ENCODE measurements at regions not wholly inside any gene's neighbourhood (a gene's known extent, or its start where the extent isn't known, plus 50 kb on each side); places are given as distances from the start of the nearest gene placed in this dataset.

DNA sequence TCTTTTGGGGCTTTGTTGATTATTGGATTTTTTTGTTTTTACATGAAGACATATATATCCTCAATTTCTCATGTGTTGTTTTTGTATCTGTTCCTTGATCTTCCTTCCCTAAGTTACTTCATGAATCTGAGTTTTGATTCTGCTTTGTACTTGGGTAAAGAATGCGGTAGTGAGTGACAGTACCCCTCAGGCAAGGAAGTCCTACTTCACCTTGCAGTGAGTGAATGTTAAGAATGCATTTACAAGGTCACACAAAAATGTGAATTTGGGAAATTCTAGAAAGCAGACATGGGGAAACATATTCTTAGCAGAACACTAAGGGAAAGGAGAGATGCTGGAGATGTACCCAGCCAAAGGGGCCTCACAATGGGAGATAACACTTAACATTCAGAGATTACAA lies 373.1 kb upstream of the LCORL start:
- FAIRE-seq (no peak), DNase-seq (ENCODE audit: insufficient read length, low spot score) (no peak)

DNA sequence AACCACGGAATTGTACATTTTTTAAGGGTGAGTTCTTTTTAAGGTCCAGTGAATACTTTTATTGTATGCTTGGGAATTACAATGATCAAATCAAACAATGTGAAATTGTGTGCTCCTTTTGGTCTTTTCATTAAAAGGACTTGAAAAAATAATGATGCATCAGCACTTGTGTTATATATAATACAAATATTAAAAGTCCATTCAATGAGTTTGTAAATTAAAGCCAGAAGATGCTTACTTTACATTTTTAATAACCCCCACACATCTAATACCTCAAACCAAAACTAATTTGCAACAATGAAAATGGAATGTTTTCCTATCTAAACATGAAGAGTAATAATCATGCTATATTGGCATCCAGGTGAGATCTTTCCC lies 369.8 kb upstream of the LCORL start:
- DNase-seq (ENCODE audit: insufficient read length, low spot score), result no peak
- no peak for FAIRE-seq

DNA sequence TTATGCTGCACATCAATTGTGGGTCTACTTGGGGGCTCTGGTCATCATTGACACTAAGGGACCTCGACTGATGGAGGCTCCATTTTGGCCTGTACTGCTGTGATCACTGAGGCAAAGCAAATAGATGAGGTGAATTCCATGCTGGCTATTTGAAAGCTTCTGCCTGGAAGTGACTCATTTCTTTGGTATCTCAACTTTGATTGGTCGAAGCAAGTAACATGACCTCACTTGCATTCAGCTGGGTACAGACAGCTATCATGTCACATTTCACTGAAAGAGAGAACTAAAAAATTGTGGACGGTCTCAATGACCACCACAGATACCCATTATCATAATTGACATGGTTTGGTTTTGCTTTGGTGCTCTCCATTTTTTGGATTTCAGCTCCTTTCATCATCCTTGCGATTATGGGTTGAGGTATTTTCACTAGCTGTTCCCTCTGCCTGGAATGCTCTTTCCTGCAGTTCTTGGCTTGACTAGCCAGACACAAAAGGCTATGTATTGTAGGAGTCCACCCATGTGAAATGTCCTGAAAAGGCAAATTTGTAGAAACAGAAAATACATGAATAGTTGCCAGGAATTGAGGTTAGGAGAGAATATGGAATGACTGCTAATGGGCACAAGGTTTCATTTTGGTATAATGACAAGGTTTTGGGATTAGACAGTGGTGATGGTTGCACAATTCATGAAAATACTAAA lies 369.2 kb upstream of the LCORL start:
- no peak for FAIRE-seq
- DNase-seq (ENCODE audit: insufficient read length, low spot score), result no peak

DNA sequence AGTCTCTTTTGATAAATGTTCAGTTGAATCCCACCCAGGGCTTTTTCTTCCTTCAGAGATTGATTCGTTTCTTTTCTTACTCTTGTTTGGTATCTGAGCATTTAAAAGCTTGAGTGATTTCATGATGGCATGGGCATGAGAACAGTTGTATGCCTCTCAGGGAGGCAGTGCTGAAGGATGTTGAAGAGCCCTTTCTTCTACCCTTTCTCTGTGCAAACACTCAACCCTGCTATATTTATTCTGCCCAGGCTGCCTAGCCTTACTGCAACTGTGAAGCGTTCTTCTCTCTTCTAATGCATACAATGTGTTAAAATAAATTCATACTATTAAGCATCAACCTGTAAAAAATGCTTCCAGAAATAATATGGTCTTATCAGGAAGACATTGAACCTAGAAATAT lies 367.6 kb upstream of the LCORL start:
- DNase-seq (ENCODE audit: insufficient read length, low spot score), result no peak
- FAIRE-seq, result no peak

DNA sequence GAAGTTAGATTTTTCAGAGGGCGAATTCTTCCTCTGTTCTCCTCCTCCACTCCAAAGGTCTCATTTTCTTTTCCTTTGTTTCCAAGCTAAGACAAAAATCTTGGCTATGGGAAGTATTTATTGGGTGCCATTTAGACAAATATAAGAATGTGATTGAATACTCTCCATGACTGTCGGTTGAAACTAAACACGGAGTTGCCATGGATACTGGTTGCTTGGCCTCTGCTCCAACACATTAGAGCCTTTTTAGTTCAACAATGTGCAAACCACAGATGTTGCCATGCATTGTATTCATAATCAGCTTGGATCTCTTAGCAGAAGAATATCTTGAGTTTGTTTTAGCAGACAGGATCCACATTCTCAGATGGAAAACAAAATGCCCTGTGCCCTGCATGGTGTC lies 366.5 kb upstream of the LCORL start:
- DNase-seq (ENCODE audit: insufficient read length, low spot score) (no peak), FAIRE-seq (no peak)

DNA sequence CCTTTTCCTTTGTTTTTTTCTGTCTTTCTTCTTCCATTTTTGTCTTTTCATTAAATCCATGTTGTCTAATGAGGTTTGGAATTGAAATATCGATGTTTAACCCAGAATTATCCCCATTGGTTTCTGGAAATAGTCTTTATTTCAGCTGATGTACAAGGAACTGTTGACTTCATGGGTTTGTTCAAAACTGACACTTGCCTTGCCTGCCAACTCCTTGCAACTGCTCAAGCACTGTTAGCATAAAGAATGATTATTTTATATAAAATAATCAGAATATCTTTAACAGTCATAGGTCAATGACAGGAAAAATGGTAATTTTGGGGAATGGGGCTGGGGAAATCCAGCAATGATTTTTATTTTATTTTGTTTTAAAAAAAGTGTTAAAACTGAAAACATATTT lies 359.6 kb upstream of the LCORL start:
- no peak for DNase-seq (ENCODE audit: insufficient read length, low spot score)
- no peak for FAIRE-seq

DNA sequence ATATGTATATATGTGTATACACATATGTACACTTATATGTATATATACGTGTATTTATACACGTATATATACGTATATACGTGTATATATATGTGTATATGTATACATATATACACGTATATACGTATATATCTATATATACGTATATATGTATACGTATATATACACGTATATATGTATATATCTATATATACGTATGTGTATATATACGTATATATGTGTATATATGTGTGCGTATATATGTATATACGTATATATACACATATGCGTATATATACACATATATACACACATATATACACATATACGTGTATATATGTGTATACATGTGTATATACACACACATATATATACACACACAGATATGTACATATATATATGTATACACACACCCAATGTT lies 348.0 kb upstream of the LCORL start:
- DNase-seq (ENCODE audit: insufficient read length, low spot score), result no peak

DNA sequence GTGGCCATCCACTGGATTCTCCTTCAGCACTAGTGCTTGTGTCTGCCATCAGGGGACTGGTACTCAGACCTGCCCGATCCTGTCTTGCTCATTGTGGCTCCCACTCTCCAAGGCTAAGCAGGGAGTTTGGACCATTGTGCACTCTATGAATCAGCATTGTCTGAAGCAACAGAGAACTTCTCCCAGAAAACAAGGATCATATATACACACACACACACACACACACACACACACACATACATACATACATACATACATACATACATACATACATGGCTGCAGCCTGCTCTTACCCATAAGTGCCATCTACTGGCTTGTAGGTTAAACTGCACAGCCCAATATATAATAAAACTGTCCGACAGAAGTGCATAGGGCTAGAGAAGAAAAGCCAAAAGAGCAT lies 345.3 kb upstream of the LCORL start:
- DNase-seq (ENCODE audit: insufficient read length, low spot score) (peak; percentile 1), FAIRE-seq (no peak)

More for the DNA sequence above, 348.0 kb upstream of the LCORL start:
- no peak for FAIRE-seq

DNA sequence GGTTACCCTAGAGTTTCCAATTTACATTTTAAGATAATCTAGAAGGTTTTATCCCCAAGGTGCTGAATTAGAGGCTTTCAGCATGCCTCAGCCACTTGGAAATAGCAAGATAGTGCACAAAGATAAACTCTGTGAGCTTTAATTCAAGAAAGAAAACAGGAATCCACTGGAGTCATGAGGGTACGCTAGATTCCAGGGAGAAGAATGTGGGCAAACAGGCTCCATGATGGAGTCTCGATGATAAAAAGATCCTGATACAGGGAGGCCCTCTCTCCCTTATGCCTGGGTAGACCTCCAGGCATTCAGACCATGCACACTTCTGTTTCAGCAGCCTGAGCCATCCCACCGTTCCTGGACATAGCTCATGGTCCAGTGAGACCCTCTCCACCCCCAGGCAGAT lies 344.6 kb upstream of the LCORL start:
- DNase-seq (ENCODE audit: insufficient read length, low spot score) (no peak), FAIRE-seq (no peak)

DNA sequence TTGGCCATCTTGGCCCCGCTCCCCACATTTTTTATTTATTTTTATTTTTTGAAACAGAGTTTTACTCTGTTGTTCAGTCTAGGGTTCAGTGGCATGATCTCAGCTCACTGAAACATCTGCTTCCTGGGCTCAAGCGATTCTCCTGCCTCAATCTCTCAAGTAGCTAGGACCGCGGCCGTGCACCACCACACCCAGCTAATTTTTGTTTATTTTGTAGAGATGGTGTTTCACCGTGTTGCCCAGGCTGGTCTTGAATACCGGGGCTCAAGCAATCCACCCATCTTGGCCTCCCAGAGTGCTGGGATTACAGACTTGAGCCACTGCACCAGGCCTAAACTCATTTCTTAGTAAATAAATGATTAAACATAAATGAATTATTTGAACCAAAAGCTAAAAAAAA lies 322.0 kb upstream of the LCORL start:
- no peak for FAIRE-seq
- DNase-seq (ENCODE audit: insufficient read length, low spot score), result no peak

DNA sequence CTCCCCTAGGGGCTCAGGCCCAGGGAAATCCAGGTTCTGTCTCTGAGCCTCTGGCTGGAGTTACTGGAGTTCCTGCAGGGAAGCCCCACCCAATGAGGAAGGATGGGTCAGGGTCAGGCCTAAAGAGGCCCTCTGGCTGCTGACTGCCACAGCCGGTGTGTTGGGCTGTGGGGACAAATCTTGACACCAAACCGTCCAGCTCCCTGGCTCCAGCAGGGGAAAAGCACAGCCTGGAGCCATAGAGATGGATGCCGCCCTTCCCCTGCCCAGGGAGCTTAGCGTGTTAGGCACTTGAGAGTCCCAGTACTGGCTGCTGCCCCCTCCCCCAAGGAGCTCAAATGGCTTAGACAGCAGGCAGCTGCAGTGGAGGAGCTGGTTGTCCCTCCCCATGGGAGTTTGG lies 321.3 kb upstream of the LCORL start:
- DNase-seq (ENCODE audit: insufficient read length, low spot score) (no peak), FAIRE-seq (no peak)

DNA sequence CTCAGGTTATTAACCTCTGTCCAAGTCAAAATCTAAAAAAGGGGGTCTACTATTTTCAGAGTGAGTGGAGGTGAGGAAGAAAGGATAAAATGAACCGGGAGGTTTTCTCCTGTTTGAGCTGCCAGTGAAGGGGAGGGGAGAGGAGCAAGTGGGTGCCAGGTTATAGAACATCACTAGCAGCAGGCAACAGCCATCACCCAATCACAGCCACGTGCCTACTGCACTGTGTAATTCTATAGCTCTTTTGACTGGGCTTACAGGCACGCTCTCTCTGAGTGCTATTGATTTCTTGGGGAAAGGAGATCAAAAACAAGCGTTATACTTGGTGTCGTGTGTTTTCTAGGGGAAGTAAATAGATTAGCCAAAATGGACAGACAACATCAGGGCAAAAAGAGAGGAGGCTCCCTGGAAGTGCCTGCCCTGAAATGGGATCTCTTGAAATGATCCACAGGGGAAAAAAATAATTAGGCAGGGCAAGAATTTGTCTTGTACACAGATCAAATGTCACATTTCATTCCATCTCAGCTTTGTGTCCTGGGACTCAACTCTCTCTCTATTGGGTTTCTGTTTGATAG lies 300.5 kb upstream of the LCORL start:
- no peak for DNase-seq (ENCODE audit: insufficient read length, low spot score)

DNA sequence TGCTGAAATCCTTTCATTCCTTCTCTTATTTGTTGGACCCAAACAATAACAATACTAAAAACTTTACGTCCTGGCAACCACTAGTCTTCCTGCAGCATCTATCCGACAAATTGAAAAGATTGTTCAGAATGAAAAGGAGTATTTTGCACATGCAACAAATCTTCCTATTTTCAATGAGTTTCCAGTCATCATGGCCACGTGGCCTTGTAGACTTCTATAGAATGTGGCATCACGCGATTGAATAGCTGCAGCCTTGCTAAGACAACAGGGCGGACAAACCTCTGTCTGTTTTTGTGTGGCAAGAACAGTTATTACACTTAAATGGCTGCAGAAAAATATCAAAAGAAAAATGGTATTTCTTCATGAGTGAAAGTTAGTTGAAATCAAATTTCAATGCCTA lies 297.9 kb upstream of the LCORL start:
- FAIRE-seq (no peak), DNase-seq (ENCODE audit: insufficient read length, low spot score) (no peak)

More for the DNA sequence above, 300.5 kb upstream of the LCORL start:
- FAIRE-seq, result no peak

DNA sequence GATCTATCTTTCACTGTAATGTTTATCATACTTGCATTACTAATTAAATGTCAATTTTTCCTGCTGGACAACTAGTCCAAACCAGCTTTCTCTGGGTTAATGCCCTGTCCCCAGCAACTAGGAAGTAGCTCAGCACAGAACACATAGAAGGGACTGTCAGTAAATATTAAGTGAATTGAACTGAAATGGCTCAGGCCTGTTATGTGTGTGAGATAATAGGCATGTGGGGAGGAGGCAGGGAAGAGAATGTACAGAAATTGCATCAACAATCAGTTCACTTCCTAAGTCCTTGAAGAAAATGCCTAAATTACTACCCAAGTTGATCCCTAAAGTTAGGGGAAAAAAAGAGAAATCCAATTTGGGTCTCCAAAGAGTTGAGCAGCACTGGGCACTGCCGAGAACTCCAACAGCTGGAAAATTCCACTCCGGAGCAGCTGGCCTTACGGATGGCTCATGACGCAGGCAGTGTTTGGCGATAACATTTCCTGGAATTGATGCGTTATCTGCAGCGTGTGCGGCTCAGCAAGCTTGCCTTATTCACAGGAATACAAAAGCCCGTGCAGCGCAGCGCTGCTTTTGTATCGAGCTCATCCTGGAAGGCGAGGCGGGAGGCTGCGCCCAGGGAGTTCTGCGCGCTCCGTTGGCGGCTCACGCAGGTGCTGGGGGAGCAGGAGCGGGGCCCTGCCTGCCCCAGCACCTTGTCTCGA lies 297.3 kb upstream of the LCORL start:
- no peak for FAIRE-seq
- DNase-seq (ENCODE audit: insufficient read length, low spot score), result no peak

DNA sequence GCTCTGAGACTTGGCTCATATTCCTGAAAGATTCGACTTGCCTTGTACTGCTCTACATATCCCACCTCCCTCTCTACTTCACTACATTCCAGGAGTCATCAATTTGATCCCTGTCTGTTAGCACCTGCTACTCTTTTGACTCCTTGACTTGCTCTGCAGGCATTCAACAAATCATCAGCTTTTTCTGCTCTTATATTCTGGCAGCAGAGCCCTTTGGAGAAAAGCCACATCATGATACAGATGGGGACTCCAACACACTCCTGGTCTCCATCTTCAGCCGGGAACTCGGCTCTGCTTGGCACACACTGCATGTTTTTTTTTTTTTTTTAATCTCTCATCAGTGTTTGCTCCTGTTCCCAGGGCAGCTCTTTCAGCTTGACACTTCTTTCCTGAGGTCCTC lies 293.2 kb upstream of the LCORL start:
- no peak for FAIRE-seq
- no peak for DNase-seq (ENCODE audit: insufficient read length, low spot score)

DNA sequence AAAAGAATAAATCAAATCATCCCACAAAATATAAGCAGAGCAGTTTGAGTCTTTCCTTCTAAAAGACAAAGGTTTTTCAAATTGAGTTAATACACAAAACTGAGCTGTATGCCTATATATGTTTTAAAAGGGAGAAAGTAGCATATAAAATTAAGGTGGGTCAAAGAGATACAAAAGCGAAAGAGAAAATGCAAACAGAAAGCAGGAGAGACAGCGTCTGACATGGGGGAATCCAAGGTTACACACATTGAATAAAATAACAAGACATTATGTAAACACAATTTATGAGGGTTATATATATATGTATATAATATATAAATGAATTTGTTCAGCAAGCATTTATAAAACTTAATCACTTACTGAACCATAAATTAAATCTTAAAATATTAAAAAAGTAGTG lies 276.1 kb upstream of the LCORL start:
- DNase-seq (ENCODE audit: insufficient read length, low spot score) (no peak), FAIRE-seq (no peak)

DNA sequence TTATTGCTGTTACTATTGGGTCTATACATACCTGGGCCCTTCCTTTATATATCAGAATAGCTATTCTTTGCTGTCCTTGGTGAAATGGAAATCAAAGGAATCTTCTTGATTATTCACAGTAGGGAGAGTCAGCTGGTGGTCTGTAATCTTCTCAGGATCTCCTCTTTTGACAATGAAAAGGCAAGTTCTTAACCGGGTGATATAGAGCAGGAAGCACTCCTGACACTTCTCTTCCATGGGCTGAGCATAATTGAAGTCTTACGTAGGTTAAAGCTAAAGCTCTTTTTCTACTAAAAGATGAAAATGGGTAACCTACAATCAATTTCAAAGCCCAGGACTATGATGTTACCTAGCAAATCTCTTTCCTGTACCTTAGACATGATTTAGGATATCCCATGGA lies 274.9 kb upstream of the LCORL start:
- DNase-seq (ENCODE audit: insufficient read length, low spot score), result no peak
- no peak for FAIRE-seq

DNA sequence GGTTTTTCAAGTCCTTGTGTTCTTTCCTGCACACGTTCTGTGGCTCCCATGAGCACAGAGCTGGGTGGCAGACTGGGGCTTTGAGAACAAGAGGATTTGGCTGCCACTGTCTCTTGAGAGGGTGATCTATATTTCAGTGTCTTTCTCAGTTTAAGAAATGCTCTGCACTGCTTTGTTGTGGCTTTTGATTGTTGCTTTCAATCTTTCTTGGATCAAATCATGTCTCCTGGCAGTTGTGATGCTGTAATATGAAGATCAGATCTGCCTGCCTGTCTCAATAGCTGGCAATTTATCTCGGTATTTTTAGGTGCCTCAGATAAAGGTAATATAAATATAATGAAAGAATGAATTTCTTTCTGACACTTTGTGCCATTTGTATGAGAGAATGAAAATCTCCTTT lies 273.3 kb upstream of the LCORL start:
- DNase-seq (ENCODE audit: insufficient read length, low spot score), result no peak
- FAIRE-seq, result no peak

DNA sequence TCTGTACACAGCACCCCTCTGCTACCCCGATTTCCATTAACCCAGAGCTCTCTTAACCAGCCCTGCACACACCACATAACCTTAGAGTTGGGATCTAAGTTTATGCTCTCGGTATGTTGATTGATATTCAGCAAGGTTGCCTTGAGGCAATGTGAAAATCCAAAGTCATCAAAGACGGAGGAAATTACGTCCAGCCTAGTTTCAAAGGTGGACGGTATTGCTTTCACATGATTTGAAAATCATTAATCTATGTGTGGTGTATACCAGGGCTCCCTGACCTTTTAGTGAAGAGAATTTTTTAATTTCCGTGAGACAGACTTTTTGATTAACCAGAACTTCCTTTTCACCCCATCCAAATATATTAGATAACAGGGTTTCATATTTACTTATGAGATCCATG lies 272.5 kb upstream of the LCORL start:
- no peak for DNase-seq (ENCODE audit: insufficient read length, low spot score)
- no peak for FAIRE-seq

DNA sequence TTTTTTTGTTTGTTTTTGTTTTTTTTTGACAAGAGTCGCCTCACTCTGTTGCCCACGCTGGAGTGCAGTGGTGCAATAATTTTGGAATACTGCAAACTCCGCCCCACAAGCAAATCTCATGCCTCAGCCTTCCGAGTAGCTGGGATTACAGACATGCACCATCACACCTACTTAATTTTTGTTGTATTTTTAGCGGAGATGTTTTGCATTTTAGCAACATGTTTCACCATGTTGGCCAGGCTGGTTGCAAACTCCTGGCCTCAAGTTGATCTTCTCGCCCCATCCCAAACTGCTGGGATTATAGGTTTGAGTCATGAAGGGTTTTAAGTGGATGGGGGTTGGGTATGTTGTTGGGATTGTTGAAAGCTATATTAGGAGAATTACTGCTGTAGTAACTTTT lies 270.9 kb upstream of the LCORL start:
- FAIRE-seq, result no peak

DNA sequence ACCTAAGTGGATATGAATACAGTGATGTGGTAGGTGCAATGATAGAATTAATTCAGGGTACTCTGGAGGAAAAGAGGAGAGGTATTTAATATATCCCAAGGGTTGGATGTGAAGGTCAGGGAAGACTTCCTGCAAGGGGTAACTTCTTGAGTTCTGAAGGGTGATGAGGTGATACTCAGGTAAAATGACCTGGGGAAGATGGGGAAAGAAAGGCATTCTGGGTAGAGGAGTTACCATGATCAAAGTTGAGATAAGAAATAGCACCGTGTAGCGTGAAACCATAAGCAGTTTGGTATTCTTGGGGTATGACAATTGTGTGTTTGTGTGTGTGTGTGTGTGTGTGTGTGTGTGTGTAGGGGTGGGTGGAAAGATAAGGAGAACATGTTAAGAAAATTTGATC lies 270.4 kb upstream of the LCORL start:
- DNase-seq (ENCODE audit: insufficient read length, low spot score) (no peak), FAIRE-seq (no peak)

More for the DNA sequence above, 270.9 kb upstream of the LCORL start:
- DNase-seq (ENCODE audit: insufficient read length, low spot score), result no peak

DNA sequence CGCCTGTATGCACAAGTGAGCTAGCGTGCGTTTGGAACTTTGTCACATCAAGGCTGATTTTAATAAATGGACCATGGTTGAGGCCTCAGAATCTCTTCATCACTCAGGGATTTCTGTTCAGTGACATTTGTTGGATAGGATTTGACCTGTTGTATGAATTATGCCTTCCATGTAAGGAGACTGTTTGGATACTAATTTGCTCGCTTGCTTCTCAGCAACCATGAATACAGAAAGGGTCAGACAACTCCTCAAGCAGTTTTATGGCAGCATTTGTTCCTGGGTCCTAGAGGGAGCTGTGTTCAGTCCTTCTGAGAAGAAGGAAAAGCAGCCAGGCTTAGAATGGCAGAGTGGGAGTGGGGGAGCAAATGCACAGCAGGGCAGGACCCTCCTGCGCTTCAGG lies 269.7 kb upstream of the LCORL start:
- FAIRE-seq (no peak), DNase-seq (ENCODE audit: insufficient read length, low spot score) (no peak)
